HG03457 (cell line): ENCODE measurements at regions not wholly inside any gene's neighbourhood (a gene's known extent, or its start where the extent isn't known, plus 50 kb on each side); places are given as distances from the start of the nearest gene placed in this dataset.

ENCODE experiments used
- ATAC-seq: cut with Tn5 transposase; IDR thresholded peaks from one replicate; pipeline ENCODE4 v1.9.1; 2021; ENCODE audit warnings: moderate number of reproducible peaks; ENCODE audit not compliant: unreplicated experiment

- no peak for ATAC-seq
Observed at GRCh38 chr15:62431817-62432216, 266.7 kb upstream of the C2CD4B start.

GRCh38 chr15:62432702-62433398 lies 267.8 kb upstream of the C2CD4B start:
- no peak for ATAC-seq

DNA sequence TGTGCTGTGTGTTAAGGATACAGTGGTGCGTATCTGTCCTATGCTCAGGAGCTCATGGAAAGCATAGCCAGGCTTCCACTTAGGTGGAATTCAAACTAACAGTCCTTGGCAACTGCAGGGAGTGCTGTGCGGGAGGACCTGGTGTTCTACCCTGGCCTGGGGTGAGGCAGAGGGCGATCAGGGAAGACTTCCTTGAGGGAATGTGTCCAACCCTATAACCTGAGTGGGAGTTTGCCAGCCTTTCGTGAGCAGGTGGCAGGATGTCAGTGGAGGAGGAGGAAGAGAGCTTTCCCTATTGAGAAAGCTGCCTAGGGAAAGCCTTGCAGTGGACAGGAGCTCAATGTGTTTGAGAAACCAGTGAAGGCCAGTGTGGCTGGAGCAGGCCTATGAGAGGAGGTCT lies 271.1 kb upstream of the C2CD4B start:
- no peak for ATAC-seq

- no peak for ATAC-seq
Observed at GRCh38 chr15:62437753-62438152, 272.7 kb upstream of the C2CD4B start.

GRCh38 chr15:62439543-62440016 lies 274.5 kb upstream of the C2CD4B start:
- no peak for ATAC-seq

- no peak for ATAC-seq
Observed at GRCh38 chr15:62440362-62441105, 275.4 kb upstream of the C2CD4B start.

GRCh38 chr15:62444104-62445022 lies 279.3 kb upstream of the C2CD4B start:
- ATAC-seq = no peak

GRCh38 chr15:62445244-62445643 lies 280.2 kb upstream of the C2CD4B start:
- ATAC-seq = no peak

DNA sequence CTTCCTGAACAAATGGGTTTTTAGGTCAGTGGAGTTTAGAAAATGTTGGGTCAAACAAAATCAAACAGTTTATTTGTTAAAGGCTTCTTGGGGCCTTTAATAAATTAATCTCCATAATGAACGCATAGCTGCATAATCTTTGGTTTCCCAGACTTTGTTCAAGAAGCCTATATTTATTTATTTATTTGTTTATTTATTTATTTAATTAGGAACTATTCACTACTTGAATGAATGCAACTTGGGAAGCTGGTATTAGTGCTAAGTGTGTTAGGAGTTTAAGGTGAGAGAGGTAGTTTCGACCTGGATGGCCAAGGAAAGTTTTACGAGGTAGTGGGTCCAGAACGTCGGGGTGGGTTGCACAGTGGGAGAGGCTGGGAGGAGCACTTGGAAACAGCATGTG lies 281.9 kb upstream of the C2CD4B start:
- no peak for ATAC-seq

GRCh38 chr15:62447742-62448141 lies 282.7 kb upstream of the C2CD4B start:
- no peak for ATAC-seq

DNA sequence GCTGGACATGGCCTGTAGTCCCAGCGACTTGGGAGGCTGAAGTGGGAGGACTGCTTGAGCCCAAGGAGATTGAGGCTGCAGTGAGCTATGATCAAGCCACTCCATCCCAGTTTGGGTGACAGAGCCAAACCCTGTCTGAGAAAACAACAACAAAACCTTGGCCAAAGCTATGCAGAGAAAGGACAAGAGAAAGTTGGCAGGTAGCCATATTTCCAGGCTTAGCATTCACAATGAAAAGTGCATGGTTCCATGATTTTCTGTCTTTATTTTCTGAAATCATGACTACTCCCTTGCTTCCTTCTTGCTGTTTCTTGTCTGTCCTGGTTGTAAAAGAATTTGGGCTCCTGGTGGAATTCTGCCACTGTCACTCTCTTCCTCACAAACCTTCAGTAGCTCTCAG lies 284.6 kb upstream of the C2CD4B start:
- no peak for ATAC-seq

DNA sequence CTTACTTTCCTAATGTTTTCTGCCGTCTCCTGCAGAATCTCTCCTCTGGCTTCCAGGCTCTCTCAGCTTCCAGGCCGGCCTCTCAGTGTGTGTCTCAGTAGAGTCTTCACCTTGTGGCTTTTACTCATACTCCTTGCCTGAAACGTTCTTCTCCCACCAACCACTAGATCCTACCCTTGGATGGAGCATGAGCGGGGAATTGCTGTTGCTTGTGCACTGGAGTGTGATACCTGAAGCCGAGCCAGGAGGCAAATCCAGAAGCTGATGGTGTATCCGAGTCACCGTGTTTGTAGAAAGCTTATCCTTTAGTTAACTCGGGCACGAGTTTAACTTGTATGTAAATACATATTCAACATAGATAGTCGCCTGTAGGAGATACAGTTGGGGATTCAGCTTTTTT lies 285.0 kb upstream of the C2CD4B start:
- ATAC-seq = no peak

DNA sequence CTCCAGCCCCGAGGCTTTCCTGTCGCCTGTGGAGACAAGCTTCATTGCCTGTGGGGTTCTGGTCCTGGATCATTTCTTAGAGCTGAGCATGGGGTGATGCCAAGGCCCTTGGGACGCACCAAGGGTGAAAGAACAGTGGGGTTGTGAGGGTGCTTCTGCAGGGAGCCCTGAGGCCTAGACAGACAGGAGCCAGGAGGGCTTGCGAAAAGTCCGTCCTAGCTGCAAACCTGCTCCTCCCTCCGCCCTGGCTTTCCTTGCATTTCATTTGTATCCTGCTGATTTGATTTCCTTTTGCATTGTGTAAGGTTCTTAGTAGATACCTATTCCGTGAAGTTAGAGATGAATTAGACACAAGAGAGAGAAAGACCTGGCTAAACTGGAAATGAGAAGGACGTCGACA lies 286.9 kb upstream of the C2CD4B start:
- no peak for ATAC-seq

GRCh38 chr15:62452667-62453066 lies 287.6 kb upstream of the C2CD4B start:
- ATAC-seq = no peak

DNA sequence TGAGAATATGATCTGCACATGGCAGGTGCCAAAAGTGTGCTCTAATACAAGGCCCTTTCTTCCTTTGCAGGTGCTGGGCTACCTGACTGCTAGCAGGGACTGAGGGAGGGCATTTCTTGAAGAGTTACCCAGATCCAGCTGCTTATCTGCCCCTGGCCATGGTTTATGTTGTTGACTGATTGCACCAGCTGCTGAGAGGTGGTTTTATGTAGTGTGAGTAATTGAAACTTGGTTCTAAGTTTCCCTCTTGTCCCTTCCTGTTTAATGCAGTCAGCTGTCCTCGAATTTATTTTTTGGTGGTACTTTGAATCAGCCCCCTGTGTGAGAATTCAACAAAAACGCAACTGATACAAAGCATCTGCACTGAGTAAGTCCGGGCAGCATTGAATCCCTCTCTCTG lies 288.3 kb upstream of the C2CD4B start:
- ATAC-seq = no peak

GRCh38 chr15:62453981-62454380 lies 288.9 kb upstream of the C2CD4B start:
- ATAC-seq = no peak

- ATAC-seq = no peak
Observed at GRCh38 chr15:62454567-62455172, 289.6 kb upstream of the C2CD4B start.

DNA sequence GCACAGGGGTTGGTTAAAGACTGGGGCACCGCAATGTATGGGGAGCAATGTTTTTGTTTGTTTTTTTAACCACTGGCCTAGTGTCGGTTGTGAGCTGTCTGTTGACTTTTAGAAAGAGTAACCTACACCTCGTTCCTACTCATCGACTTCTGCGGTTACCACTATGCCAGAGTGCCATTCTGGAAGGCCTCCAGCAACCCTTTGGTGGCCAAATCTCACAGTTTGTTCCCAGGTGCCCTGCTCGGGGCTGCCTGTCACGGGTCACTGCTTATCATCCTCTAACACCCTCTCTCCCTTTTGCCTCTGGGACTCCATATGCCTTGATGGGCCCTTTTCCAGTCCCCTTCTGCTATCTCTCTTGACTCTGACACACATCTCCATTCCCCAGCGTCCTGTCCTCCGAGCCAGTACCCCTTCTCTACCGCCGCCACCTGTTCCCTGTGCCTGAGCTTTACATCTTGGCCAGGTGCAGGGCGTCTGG lies 290.4 kb upstream of the C2CD4B start:
- no peak for ATAC-seq

GRCh38 chr15:62456011-62456920 lies 291.2 kb upstream of the C2CD4B start:
- ATAC-seq = no peak

- no peak for ATAC-seq
Observed at GRCh38 chr15:62457100-62457499, 292.0 kb upstream of the C2CD4B start.
